Breast epithelium (tissue), 3 donors: ENCODE measurements at regions not wholly inside any gene's neighbourhood (a gene's known extent, or its start where the extent isn't known, plus 50 kb on each side); places are given as distances from the start of the nearest gene placed in this dataset.

ENCODE experiments used
- POLR2AphosphoS5 ChIP-seq, 3 donors: sonication (generic); formaldehyde crosslinking; IDR thresholded peaks; one replicate each; pipeline ENCODE4 v1.6.1; 2017; ENCODE audit warnings: antibody characterized with exemption in 3 of 3
- TF ChIP-seq, protein P1 (sequence below), 3 donors: fragments of 450-650 bp; IDR thresholded peaks; one replicate each; pipeline ENCODE4 v1.5.1; 2016 to 2017; ENCODE audit warnings: antibody characterized with exemption in 3 of 3, mild to moderate bottlenecking in 3 of 3, moderate library complexity in 3 of 3

DNA sequence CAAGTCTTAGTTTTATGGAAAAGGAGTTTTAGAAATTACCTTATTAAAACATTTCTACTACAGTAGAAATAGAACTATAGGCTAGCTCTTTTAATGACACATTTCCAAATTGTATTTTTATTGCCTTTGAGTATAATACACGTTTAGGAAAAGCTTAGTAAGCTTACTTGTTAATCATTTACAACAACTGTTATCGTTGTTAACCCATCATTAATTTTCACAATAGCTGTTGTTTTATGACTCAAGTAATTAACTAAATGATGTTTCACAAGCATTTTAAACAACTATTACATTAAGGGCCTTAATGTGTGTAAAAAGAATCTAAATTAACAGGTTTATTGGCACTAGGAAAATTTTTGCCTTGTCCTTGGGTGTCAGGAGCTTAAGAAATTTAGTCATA is 120.5 kb upstream of the THRB start:
- TF ChIP-seq, protein P1, sequence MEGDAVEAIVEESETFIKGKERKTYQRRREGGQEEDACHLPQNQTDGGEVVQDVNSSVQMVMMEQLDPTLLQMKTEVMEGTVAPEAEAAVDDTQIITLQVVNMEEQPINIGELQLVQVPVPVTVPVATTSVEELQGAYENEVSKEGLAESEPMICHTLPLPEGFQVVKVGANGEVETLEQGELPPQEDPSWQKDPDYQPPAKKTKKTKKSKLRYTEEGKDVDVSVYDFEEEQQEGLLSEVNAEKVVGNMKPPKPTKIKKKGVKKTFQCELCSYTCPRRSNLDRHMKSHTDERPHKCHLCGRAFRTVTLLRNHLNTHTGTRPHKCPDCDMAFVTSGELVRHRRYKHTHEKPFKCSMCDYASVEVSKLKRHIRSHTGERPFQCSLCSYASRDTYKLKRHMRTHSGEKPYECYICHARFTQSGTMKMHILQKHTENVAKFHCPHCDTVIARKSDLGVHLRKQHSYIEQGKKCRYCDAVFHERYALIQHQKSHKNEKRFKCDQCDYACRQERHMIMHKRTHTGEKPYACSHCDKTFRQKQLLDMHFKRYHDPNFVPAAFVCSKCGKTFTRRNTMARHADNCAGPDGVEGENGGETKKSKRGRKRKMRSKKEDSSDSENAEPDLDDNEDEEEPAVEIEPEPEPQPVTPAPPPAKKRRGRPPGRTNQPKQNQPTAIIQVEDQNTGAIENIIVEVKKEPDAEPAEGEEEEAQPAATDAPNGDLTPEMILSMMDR (IDR thresholded peaks at IDR 0.05): no peak
- TF ChIP-seq POLR2AphosphoS5 (IDR thresholded peaks at IDR 0.05): no peak
